SK-N-MC (cell line): ENCODE measurements at regions not wholly inside any gene's neighbourhood (a gene's known extent, or its start where the extent isn't known, plus 50 kb on each side); places are given as distances from the start of the nearest gene placed in this dataset.

Source experiments
- DNase-seq: peaks from one replicate; pipeline ENCODE4 v3.0.0-alpha.2; 2011; ENCODE audit warnings: low read depth, low spot score
- H3K27ac ChIP-seq: fragments of 200-600 bp; sonication (generic); 2 replicates; pipeline ENCODE4 v1.5.1; 2016; ENCODE audit warnings: mixed run types
- H3K36me3 ChIP-seq: fragments of 200-600 bp; sonication (generic); 2 replicates; pipeline ENCODE4 v1.6.1; 2017; ENCODE audit warnings: antibody characterized with exemption, low read length, mixed read lengths; ENCODE audit not compliant: insufficient read depth
- H3K4me3 ChIP-seq: fragments of 200-600 bp; sonication (generic); 2 replicates; pipeline ENCODE4 v1.5.1; 2016
- H3K9ac ChIP-seq: fragments of 200-600 bp; sonication (generic); 2 replicates; pipeline ENCODE4 v1.8.0; 2017; ENCODE audit warnings: mixed run types, mixed read lengths; ENCODE audit not compliant: insufficient read length
- H3K9me3 ChIP-seq: fragments of 200-600 bp; sonication (generic); 2 replicates; pipeline ENCODE4 v1.6.1; 2017; ENCODE audit warnings: low read depth, mild to moderate bottlenecking, antibody characterized with exemption, low read length, moderate library complexity, mixed read lengths
- EZH2 ChIP-seq: fragments of 200-600 bp; sonication (generic); IDR thresholded peaks from one replicate; pipeline ENCODE4 v1.6.1; 2017; ENCODE audit warnings: antibody characterized with exemption
- FOXP2 ChIP-seq: optimal IDR thresholded peaks from 2 replicates; pipeline ENCODE3; 2011; ENCODE audit warnings: mild to moderate bottlenecking, moderate library complexity; ENCODE audit not compliant: insufficient read depth; ENCODE audit errors: extremely low read length, control extremely low read depth
- POLR2AphosphoS5 ChIP-seq: IDR thresholded peaks from 2 replicates; pipeline ENCODE4 v1.6.1; 2012; ENCODE audit warnings: mild to moderate bottlenecking, low read depth, low read length, borderline replicate concordance

DNA sequence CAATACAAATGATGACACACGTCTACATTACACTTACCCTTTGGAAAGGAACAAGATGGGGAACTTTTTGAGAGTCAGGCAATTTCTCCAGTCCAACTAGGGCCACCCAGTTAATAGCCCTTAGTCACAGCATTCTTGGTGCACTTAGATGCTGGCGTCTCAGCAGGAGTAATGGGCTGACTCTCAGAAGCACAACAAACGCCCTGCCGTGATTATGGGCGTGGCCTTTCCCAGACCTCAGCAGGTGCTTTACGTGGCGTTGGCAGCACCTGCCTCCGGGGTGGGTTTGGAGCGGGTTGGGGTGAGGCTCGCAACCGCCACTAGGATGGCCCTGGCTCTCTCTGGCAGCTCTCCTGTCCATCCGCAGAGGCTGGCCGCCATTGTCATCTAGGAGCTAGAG, 147.6 kb upstream of the SHH start:
- H3K27ac ChIP-seq = no peak overlapping the region
- no peak for DNase-seq
- TF ChIP-seq POLR2AphosphoS5 = no peak
- H3K36me3 ChIP-seq = no peaks in the 10 kb centered on the region
- no peak overlapping the region for H3K9ac ChIP-seq
- H3K4me3 ChIP-seq = no peak overlapping the region
- no peaks in the 10 kb centered on the region for H3K9me3 ChIP-seq

DNA sequence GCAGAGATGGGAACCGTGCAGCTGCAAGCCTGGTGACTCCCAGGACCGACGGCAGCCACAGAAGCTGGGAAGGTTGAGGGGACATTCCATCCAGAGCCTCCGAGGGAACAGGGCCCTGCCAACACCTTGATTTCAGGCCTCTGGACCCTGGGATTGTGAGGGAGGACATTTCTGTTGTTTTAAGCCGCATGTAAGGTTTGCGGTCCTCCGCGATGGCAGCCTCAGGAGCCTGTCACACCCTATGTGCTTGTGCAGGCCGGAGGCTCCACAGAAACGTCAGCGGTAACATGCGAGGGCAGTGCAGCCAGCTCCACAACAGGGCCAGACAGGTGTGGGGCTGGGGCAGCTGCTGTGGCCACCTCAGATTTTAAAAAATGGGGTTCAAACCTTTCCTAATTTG, 144.7 kb upstream of the SHH start:
- Histone ChIP-seq H3K27ac (no peak overlapping the region), H3K4me3 (no peak overlapping the region), H3K9me3 (no peaks in the 10 kb centered on the region), H3K9ac (no peak overlapping the region), H3K36me3 (no peaks in the 10 kb centered on the region)
- TF ChIP-seq EZH2 (no peak), FOXP2 (no peak)
- no peak for DNase-seq

DNA sequence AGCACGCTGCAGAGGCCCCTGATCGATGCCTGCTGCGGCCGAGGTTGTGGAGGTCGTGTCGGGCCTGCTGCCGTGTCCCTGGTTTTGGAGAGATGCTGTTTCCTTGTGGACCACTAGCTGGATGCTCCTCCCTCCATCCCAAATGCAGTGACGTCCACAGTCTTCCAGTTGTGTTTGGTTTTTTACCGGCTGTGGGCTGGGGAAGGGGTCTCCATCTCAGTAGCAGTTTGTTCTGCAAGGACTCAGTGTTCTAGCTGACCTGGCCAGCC, 143.0 kb upstream of the SHH start:
- Histone ChIP-seq H3K9ac (no peak overlapping the region), H3K27ac (no peak overlapping the region), H3K4me3 (no peak overlapping the region), H3K9me3 (no peaks in the 10 kb centered on the region), H3K36me3 (no peaks in the 10 kb centered on the region)
- TF ChIP-seq EZH2 = no peak
- no peak for TF ChIP-seq POLR2AphosphoS5
- TF ChIP-seq FOXP2 = no peak
- no peak for DNase-seq

DNA sequence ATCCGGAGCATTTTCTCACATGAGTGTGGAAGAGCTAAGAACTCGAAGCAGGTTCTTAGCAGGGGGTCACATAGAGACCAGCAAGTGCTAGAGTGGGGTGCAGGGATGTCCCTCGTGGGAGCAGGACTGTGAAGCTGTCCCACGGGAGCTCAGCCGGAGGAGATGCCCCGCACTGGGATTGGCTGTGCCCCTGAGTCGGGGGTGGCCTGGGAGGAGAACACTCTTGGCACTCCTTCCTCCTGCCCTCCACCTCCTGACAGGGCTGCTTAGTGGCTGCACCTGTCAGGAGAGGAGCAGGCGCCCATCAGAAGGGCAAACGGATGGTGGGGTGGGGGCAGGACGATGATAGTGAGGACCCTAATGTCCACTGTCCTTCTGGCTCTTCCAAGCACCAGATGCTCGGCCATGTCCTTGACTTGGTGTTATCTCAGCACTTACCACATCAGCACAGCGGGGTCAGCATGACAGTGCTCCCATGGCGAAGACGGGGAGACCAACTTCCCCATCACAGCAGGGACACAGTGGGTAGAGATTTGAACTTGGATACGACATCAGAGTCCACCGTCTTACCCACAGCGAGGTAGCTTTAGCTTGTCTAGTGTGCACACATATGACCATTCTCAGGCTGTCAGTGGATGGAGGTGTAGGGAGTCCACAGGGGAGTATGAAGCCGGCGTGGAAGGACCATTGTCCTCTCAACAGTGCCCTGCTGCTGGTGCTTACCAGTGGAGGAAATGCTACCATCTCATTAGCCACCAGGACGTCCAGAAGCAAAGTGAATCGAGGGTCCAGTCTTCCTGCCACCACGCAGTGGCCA, 142.5 kb upstream of the SHH start:
- Histone ChIP-seq H3K4me3 (no peak overlapping the region), H3K9me3 (no peaks in the 10 kb centered on the region), H3K9ac (no peak overlapping the region), H3K36me3 (no peaks in the 10 kb centered on the region), H3K27ac (no peak overlapping the region)
- TF ChIP-seq EZH2 = no peak
- no peak for TF ChIP-seq POLR2AphosphoS5
- no peak for TF ChIP-seq FOXP2
- no peak for DNase-seq

DNA sequence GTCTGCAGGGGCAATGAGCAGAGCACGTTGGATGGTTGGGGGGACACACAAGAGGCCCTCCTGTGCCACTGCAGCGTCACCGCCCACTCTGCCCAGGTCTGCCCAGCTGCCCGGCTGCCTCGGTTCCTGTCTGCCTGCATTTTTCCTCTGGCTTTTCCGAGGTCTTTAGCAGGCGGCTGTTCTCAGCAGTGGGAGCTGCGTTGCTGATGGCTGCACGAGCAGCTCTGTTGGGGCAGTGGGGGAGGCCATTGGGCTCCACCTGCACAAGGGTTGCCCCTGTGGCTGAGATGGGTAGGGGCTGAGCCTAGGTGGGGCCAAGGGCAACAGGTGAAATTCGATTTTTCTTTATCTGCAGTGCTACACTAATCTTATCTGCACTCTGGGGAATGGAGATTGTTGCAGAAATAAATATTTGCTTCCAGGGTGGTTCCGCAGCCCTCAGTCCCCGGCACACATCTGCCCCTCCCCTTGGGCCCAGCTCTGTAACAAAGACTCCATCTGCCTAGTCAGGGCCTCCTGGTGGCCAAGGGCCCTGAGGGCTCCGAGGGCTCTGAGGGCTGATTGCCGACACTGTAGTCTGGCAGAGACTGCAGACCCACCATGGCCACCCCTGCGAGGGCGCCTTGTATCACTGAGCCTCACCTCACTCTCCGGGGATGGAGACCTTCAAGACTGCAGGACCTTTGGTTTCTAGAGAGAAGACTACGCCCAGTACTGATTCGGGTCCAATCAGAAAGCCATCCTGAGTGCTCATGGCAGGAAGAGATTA, 141.7 kb upstream of the SHH start:
- H3K9ac ChIP-seq = no peak overlapping the region
- TF ChIP-seq EZH2 (no peak), POLR2AphosphoS5 (no peak), FOXP2 (no peak)
- no peaks in the 10 kb centered on the region for H3K36me3 ChIP-seq
- no peak overlapping the region for H3K27ac ChIP-seq
- DNase-seq = no peak
- H3K4me3 ChIP-seq = no peak overlapping the region
- H3K9me3 ChIP-seq = no peaks in the 10 kb centered on the region

DNA sequence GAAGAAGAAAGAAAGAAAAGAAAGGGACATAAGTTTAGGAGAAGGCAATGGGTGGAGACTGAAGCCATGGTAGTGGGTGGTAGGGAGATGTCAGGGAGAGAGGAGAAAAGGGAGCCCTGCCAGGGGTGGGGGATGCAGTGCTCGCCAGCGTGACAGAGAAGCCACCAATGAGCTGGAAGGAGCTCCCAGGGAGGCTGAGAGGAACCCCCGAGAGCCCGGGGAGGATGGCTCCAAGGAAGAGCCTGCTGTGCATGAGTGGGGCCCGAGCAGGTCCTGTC, 141.2 kb upstream of the SHH start:
- Histone ChIP-seq H3K27ac (no peak overlapping the region), H3K9me3 (no peaks in the 10 kb centered on the region), H3K36me3 (no peaks in the 10 kb centered on the region), H3K4me3 (no peak overlapping the region), H3K9ac (no peak overlapping the region)
- TF ChIP-seq EZH2 (no peak), POLR2AphosphoS5 (no peak), FOXP2 (no peak)
- DNase-seq = no peak

DNA sequence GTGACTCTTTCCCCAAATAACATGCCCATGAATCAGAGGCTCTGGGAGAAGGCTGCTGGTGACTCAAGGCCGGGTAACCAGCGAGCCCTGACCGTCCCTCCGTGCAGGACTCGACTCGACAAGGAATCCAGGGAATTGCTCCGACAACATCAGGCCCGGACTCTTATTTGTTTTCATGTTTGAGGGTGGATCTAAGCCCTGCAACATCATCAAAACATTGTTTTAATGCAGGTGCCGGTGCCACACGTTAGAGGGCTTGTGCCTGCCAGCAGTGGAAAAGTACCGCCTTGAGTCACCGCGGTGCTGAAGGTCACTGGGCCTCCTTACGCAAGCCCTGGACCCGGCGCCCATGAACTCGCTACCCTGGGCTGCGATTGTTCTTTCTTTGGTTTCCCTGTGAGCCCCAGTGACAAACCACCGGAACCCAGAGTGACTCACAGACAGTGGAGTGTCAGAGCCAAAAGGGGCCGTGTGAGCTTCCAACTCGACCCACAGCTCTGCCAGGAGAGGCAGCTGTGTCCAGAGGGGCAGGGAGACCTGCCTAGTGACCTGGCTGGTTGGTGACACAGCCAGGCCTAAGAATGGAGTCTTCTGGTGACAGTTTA, 139.4 kb upstream of the SHH start:
- no peaks in the 10 kb centered on the region for H3K9me3 ChIP-seq
- no peaks in the 10 kb centered on the region for H3K36me3 ChIP-seq
- no peak overlapping the region for H3K9ac ChIP-seq
- H3K4me3 ChIP-seq = no peak overlapping the region
- no peak for DNase-seq
- TF ChIP-seq EZH2 = no peak
- TF ChIP-seq POLR2AphosphoS5 = no peak
- H3K27ac ChIP-seq = no peak overlapping the region

DNA sequence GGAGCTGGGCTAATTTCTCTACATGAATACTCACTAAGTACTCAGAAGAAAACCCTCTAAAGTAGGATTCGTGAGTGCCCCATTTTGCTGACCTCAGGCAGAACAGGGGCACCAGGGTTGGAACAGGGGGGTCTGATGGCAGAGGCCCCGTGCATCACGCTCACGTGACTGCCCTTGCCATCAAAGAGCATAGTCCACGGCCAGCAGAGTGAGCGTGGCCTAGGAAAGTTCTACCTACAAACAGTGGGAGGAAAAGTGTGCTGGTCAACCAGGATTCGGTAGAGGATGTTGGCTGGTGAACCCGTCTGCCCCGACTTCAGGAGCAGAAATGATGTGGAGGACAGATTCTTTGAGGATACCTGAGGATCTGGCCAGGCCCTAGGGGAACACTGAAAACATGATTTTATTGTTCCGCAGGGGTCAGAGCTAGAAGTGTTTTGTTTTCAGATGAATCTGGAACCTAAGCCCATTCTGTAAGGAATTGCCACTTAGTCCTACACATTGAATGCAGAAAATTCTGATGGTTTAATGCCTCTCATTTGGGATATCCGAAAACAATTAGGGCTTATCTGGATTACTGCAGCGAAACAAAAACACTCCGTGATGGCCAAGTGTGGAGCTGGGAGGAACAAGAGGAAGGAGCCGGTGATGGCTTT, 138.8 kb upstream of the SHH start:
- H3K4me3 ChIP-seq = no peak overlapping the region
- H3K9me3 ChIP-seq = no peaks in the 10 kb centered on the region
- no peak for TF ChIP-seq FOXP2
- no peak for TF ChIP-seq EZH2
- TF ChIP-seq POLR2AphosphoS5 = no peak
- no peak overlapping the region for H3K27ac ChIP-seq
- DNase-seq = no peak
- H3K36me3 ChIP-seq = no peaks in the 10 kb centered on the region
- no peak overlapping the region for H3K9ac ChIP-seq

DNA sequence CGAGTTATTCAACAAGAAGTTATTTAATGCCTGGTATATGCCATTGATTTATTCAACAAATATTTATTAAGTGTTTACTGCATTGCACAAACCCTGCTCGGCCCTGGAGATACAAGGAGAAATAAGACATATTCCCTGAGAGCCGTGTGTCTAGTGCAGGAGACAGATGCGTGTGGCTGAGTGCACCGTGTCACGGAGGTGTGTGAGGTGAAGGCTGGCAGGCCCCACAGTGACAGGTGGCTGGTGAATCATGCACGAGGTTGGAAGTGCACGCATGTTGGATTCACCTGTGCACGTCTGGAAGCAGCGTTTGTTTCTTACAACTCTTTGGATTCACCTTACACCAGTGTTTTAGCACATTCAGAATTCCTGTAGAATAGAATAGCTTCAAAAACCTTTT, 136.6 kb upstream of the SHH start:
- TF ChIP-seq FOXP2 (no peak), EZH2 (peak; percentile 47)
- H3K9me3 ChIP-seq = no peaks in the 10 kb centered on the region

More for the DNA sequence above, 136.6 kb upstream of the SHH start:
- no peak overlapping the region for H3K27ac ChIP-seq
- H3K9ac ChIP-seq = no peak overlapping the region
- DNase-seq = no peak
- no peak overlapping the region for H3K4me3 ChIP-seq
- H3K36me3 ChIP-seq = no peaks in the 10 kb centered on the region
